ENCODE measurements at regions not wholly inside any gene's neighbourhood (a gene's known extent, or its start where the extent isn't known, plus 50 kb on each side); places are given as distances from the start of the nearest gene placed in this dataset.

DNA sequence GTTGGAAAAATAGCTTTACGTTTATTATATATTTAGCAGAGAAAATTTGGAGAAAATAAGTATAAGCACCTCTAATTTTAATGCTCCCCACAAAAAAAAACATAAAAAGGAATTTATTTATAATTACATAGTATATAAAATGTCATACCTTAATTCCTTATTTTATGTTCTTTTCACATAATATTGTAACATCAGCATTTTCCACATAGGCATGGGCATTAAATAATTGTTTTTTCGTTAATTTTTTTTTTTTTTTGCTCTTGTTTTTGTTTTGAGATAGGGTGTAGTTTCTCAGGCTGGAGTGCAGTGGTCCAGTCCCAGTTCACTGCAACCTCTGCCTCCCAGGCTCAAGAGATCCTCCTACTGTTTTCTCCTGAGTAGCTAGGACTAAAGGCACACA is 329.8 kb upstream of the FOXG1 start:
- no peaks in the 10 kb centered on the region for H3K4me1 ChIP-seq (ENCODE audit: insufficient read depth, poor library complexity, severe bottlenecking)
- no peak overlapping the region for H3K27ac ChIP-seq (ENCODE audit: poor library complexity, severe bottlenecking)
- no peaks in the 10 kb centered on the region for H3K36me3 ChIP-seq (ENCODE audit: low read depth)
- ATAC-seq (ENCODE audit: low read depth) (no peak), DNase-seq (ENCODE audit: low spot score) (no peak)
- no peaks in the 10 kb centered on the region for H3K9me3 ChIP-seq (ENCODE audit: severe bottlenecking)
- H3K4me3 ChIP-seq (ENCODE audit: severe bottlenecking) = no peak overlapping the region
- TF ChIP-seq, protein P1, sequence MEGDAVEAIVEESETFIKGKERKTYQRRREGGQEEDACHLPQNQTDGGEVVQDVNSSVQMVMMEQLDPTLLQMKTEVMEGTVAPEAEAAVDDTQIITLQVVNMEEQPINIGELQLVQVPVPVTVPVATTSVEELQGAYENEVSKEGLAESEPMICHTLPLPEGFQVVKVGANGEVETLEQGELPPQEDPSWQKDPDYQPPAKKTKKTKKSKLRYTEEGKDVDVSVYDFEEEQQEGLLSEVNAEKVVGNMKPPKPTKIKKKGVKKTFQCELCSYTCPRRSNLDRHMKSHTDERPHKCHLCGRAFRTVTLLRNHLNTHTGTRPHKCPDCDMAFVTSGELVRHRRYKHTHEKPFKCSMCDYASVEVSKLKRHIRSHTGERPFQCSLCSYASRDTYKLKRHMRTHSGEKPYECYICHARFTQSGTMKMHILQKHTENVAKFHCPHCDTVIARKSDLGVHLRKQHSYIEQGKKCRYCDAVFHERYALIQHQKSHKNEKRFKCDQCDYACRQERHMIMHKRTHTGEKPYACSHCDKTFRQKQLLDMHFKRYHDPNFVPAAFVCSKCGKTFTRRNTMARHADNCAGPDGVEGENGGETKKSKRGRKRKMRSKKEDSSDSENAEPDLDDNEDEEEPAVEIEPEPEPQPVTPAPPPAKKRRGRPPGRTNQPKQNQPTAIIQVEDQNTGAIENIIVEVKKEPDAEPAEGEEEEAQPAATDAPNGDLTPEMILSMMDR (IDR thresholded peaks at IDR 0.05; ENCODE audit: poor library complexity, severe bottlenecking) = no peak
- H3K27me3 ChIP-seq (ENCODE audit: insufficient read depth, poor library complexity, severe bottlenecking) = no peaks in the 10 kb centered on the region

DNA sequence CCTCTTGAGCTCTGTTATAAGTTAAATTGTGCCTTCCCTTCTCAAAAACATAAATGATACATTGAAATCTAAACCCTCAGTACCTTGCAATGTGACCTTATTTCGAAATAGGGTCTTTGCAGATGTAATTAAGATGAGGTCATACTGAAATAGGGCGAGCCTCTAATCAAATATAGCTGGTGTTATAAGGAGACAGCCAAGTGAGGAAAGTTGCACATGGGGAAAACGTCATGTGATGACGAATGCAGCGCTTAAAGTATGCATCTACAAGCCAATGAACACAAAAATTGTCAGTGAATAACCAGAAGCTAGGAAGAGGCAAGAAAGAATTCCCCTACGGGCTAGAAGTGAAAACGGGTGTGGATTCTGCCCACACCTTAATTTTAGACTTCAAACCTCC is 305.2 kb upstream of the FOXG1 start:
- peaks cover 3% of the 10 kb centered on the region for H3K4me1 ChIP-seq (ENCODE audit: insufficient read depth, poor library complexity, severe bottlenecking)
- no peak for DNase-seq (ENCODE audit: low spot score)
- peak; percentile 46 for ATAC-seq (ENCODE audit: low read depth)

DNA sequence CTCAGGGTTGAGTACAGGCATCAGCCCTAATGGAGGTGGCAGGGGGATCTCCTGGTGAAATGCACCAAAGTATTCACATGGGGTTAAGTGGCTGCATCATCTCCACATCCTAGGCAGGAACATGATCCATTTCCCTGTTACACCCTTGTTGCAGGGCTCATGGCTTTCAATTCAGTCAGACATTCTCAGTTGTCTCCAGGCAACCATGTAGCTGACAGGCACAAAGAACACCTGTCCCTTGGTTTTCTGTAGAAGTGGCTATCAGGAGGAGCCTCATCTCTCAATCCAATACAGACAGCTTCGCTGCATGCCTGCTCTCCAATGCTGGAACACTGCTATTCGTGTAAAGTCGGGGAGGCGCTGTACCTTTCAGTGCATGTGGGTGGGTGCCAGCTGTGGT is 299.0 kb upstream of the FOXG1 start:
- Histone ChIP-seq H3K9me3 (ENCODE audit: severe bottlenecking) (no peaks in the 10 kb centered on the region), H3K36me3 (ENCODE audit: low read depth) (no peaks in the 10 kb centered on the region), H3K27me3 (ENCODE audit: insufficient read depth, poor library complexity, severe bottlenecking) (no peaks in the 10 kb centered on the region), H3K27ac (ENCODE audit: poor library complexity, severe bottlenecking) (no peak overlapping the region), H3K4me1 (ENCODE audit: insufficient read depth, poor library complexity, severe bottlenecking) (no peaks in the 10 kb centered on the region), H3K4me3 (ENCODE audit: severe bottlenecking) (no peak overlapping the region)
- TF ChIP-seq, protein P1 (IDR thresholded peaks at IDR 0.05; ENCODE audit: poor library complexity, severe bottlenecking) = no peak
- DNase-seq (ENCODE audit: low spot score) (no peak), ATAC-seq (ENCODE audit: low read depth) (no peak)

More for the DNA sequence above, 305.2 kb upstream of the FOXG1 start:
- no peaks in the 10 kb centered on the region for H3K9me3 ChIP-seq (ENCODE audit: severe bottlenecking)
- no peaks in the 10 kb centered on the region for H3K27me3 ChIP-seq (ENCODE audit: insufficient read depth, poor library complexity, severe bottlenecking)
- TF ChIP-seq, protein P1 (IDR thresholded peaks at IDR 0.05; ENCODE audit: poor library complexity, severe bottlenecking) = no peak
- no peak overlapping the region for H3K27ac ChIP-seq (ENCODE audit: poor library complexity, severe bottlenecking)
- no peak overlapping the region for H3K4me3 ChIP-seq (ENCODE audit: severe bottlenecking)
- no peaks in the 10 kb centered on the region for H3K36me3 ChIP-seq (ENCODE audit: low read depth)

DNA sequence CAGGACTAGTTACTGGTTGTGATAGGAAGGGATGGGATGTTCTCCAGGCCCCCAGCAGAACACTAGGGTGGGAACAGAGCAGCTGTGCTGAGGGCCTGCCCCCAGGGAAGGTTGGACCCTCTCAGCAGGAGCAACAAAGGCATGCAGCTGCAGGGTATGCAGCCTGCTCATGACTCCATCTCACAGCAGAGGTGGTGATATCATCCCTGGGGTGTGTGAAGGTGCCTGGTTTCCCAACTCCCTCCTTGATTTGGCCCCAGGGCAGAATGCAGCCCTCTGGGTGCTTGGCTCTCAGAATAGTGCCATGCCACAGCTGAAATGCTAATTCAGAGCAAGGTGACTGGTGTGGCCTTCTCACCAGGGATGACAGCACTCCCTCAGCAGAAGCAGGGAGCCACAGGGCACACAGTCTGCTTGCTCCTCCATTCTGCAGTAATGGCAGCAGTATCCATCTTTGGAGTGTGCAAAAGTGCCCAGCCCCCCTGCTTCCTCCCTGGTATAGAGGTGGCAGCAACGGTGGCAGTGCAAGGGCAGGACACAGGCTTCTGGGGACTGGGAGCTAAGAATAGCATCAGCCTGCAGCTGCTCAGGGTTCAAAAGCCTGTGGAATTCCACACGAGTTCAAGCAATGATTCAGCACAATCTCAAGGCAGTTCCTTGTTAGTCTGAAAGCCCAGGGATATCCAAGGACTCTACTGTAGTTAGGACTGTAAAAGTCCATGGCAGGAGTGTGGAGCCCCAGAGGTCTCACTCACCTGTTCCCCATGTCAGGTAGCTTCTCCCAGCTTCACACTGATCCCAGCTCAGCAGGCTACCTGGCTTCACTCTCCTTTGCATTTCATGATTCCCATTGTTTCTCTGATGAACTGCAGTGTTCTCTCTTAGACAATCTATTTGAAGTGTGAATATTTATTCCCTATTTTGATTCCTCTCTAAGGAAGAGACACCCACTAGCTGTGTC is 298.1 kb upstream of the FOXG1 start:
- TF ChIP-seq, protein P1 (IDR thresholded peaks at IDR 0.05; ENCODE audit: poor library complexity, severe bottlenecking) = no peak
- Histone ChIP-seq H3K4me1 (ENCODE audit: insufficient read depth, poor library complexity, severe bottlenecking) (no peaks in the 10 kb centered on the region), H3K9me3 (ENCODE audit: severe bottlenecking) (no peaks in the 10 kb centered on the region), H3K27ac (ENCODE audit: poor library complexity, severe bottlenecking) (no peak overlapping the region), H3K36me3 (ENCODE audit: low read depth) (no peaks in the 10 kb centered on the region), H3K4me3 (ENCODE audit: severe bottlenecking) (no peak overlapping the region), H3K27me3 (ENCODE audit: insufficient read depth, poor library complexity, severe bottlenecking) (no peaks in the 10 kb centered on the region)
- peak; percentile 42 for ATAC-seq (ENCODE audit: low read depth)
- no peak for DNase-seq (ENCODE audit: low spot score)
